ENCODE measurements at regions not wholly inside any gene's neighbourhood (a gene's known extent, or its start where the extent isn't known, plus 50 kb on each side); places are given as distances from the start of the nearest gene placed in this dataset.

DNA sequence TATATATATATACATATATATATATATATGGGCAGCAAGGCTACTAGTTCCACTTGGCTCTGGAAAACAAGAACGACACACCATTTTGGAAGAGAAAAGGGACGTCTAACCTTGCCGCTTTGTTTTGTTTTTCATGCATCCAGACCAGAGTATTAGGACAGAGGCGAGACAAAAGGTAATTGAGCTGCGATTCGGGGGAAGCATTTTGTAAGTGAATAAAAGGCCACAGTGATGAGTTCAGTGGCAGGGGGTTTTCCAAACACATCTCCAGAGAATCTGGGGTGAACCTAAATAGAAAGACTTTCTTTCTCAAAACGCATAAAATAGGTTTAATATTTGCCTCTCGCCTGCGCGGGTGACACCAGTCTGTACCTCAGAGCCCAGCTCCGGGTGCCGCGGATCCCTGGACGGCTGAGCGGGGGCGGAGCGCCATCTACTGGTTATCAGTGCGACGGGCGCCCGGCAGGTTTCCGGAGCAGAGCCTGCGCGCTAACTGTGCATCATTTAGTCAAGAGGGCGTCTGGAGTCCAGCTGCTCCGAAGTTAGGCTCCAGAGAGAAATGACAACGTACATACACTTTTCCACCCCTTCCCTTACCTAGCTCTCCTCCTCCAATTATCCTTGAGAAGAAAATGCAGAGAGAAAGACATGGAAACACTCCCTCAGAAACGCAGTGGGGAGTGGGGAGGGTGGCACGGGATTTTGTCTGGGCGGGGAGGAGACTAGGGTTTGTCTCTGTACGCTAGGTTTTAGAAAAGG, 262.3 kb downstream of the TBC1D4 start:
- TF ChIP-seq EP300 (IDR thresholded peaks at IDR 0.05; ENCODE audit: low read depth) (no peak), POLR2A (IDR thresholded peaks at IDR 0.05) (no peak), POLR2AphosphoS5 (IDR thresholded peaks at IDR 0.05) (no peak)
- TF ChIP-seq, protein P1, sequence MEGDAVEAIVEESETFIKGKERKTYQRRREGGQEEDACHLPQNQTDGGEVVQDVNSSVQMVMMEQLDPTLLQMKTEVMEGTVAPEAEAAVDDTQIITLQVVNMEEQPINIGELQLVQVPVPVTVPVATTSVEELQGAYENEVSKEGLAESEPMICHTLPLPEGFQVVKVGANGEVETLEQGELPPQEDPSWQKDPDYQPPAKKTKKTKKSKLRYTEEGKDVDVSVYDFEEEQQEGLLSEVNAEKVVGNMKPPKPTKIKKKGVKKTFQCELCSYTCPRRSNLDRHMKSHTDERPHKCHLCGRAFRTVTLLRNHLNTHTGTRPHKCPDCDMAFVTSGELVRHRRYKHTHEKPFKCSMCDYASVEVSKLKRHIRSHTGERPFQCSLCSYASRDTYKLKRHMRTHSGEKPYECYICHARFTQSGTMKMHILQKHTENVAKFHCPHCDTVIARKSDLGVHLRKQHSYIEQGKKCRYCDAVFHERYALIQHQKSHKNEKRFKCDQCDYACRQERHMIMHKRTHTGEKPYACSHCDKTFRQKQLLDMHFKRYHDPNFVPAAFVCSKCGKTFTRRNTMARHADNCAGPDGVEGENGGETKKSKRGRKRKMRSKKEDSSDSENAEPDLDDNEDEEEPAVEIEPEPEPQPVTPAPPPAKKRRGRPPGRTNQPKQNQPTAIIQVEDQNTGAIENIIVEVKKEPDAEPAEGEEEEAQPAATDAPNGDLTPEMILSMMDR (IDR thresholded peaks at IDR 0.05), result peak; percentile 82 to 96 (median 95)
